Left colon (tissue), 2 donors: ENCODE measurements at regions not wholly inside any gene's neighbourhood (a gene's known extent, or its start where the extent isn't known, plus 50 kb on each side); places are given as distances from the start of the nearest gene placed in this dataset.

Experiments
- ATAC-seq: fragments of 200-7000 bp; cut with Tn5 transposase; one replicate; pipeline ENCODE4 v1.9.1; 2020; ENCODE audit warnings: mild to moderate bottlenecking, moderate library complexity
- DNase-seq, 2 donors: peaks; one replicate each; pipeline ENCODE4 v3.0.0-alpha.2; 2020
- intact Hi-C, 2 donors: fragments of 100-400 bp; cut with DNase I in 1 of 2; cut with micrococcal nuclease in 1 of 2; formaldehyde crosslinking; loops; one replicate each; pipeline versions ENCODE4 v1.11.2 to v1.14.0; 2022; cut with DNase I, micrococcal nuclease
- microRNA-seq, 2 donors: library from miRNA; unstranded; fragments of <30 nt; microRNA quantifications; one replicate each; pipeline versions ENCODE4 v1.1.0 to v1.2.0, GENCODE V29; 2020
- donor health status: DM: no; HTN: no; CAD: no.
- donor health status: DM: yes; HTN: yes; CAD: no.

- intact Hi-C loops, result no loop called here
- ATAC-seq (no peak), DNase-seq (no peak)
Observed at GRCh38 chr4:182190306-182190705, 52.9 kb upstream of the TENM3 start.

GRCh38 chr4:182192511-182193181 lies 50.6 kb upstream of the TENM3 start:
- ATAC-seq (no peak), DNase-seq (no peak)
- intact Hi-C loops, result no loop called here

GRCh38 chr4:182193311-182193710 lies 49.9 kb upstream of the TENM3 start:
- no peak for ATAC-seq
- no peak for DNase-seq
- intact Hi-C loops, result no loop called here

Small RNA genes lying in the stretch of these regions (microRNA-seq; reads per million reads assigned to microRNA genes)
- gene MIR1305, result 0 to 1.4 reads per million in 2 donors
